Liver (tissue), 8 donors: ENCODE measurements at regions not wholly inside any gene's neighbourhood (a gene's known extent, or its start where the extent isn't known, plus 50 kb on each side); places are given as distances from the start of the nearest gene placed in this dataset.

ENCODE experiments used
- DNase-seq: peaks from one replicate; pipeline ENCODE4 v3.0.0-alpha.2; 2017; ENCODE audit warnings: low spot score
- H3K27ac ChIP-seq, 2 donors: one replicate each; pipeline ENCODE4 v1.7.0; 2013; ENCODE audit warnings: inconsistent platforms in 2 of 2, low read length in 2 of 2, control low read depth in 1 of 2, low read depth in 1 of 2, mild to moderate bottlenecking in 1 of 2
- H3K27me3 ChIP-seq, 4 donors: one replicate each; pipeline versions ENCODE4 v1.6.1 to v1.7.0; 2013; ENCODE audit warnings: low read length in 3 of 4, inconsistent platforms in 1 of 4, mild to moderate bottlenecking in 1 of 4, moderate library complexity in 1 of 4; ENCODE audit not compliant: control insufficient read depth in 4 of 4, insufficient read depth in 4 of 4
- H3K36me3 ChIP-seq, 4 donors: one replicate each; pipeline versions ENCODE4 v1.6.1 to v1.7.0; 2013; ENCODE audit warnings: low read length in 3 of 4, mild to moderate bottlenecking in 3 of 4, low read depth in 1 of 4, moderate library complexity in 1 of 4; ENCODE audit not compliant: control insufficient read depth in 4 of 4, insufficient read depth in 3 of 4
- H3K4me1 ChIP-seq, 4 donors: one replicate each; pipeline versions ENCODE4 v1.6.1 to v1.7.0; 2013; ENCODE audit warnings: low read length in 3 of 4, mild to moderate bottlenecking in 3 of 4, moderate library complexity in 1 of 4; ENCODE audit not compliant: control insufficient read depth in 4 of 4, insufficient read depth in 4 of 4
- H3K4me3 ChIP-seq, 3 donors: one replicate each; pipeline versions ENCODE4 v1.6.1 to v1.7.0; 2013; ENCODE audit warnings: low read length in 3 of 3, control low read depth in 1 of 3, low read depth in 1 of 3, mild to moderate bottlenecking in 1 of 3
- H3K9ac ChIP-seq, 2 donors: one replicate each; pipeline ENCODE4 v1.7.0; 2013; ENCODE audit warnings: low read length in 2 of 2, mild to moderate bottlenecking in 2 of 2, moderate library complexity in 2 of 2, control low read depth in 1 of 2, low read depth in 1 of 2
- H3K9me3 ChIP-seq, 4 donors: one replicate each; pipeline versions ENCODE4 v1.6.1 to v1.7.0; 2013; ENCODE audit warnings: low read length in 3 of 4; ENCODE audit not compliant: control insufficient read depth in 4 of 4
- FOXA1 ChIP-seq: IDR thresholded peaks from 2 replicates; pipeline ENCODE4 v1.6.1; 2016; ENCODE audit warnings: antibody characterized with exemption
- FOXA2 ChIP-seq: IDR thresholded peaks from 2 replicates; pipeline ENCODE4 v1.6.1; 2016; ENCODE audit warnings: antibody characterized with exemption
- GABPA ChIP-seq, 2 donors: IDR thresholded peaks in 1 of 2; conservative IDR thresholded peaks in 1 of 2; 2 replicates each; pipeline ENCODE4 v1.6.1; 2016; ENCODE audit warnings: antibody characterized with exemption in 2 of 2, mild to moderate bottlenecking in 1 of 2, moderate library complexity in 1 of 2
- HNF4A ChIP-seq, 2 donors: conservative IDR thresholded peaks; 2 replicates each; pipeline ENCODE4 v1.6.1; 2016; ENCODE audit warnings: antibody characterized with exemption in 2 of 2, mild to moderate bottlenecking in 2 of 2
- JUND ChIP-seq, 2 donors: IDR thresholded peaks; 2 replicates each; pipeline ENCODE4 v1.6.1; 2016; ENCODE audit warnings: antibody characterized with exemption in 2 of 2
- NR2F2 ChIP-seq: IDR thresholded peaks from 2 replicates; pipeline ENCODE4 v1.6.1; 2016; ENCODE audit warnings: antibody characterized with exemption
- RAD21 ChIP-seq, 2 donors: IDR thresholded peaks; 2 replicates each; pipeline ENCODE4 v1.6.1; 2016; ENCODE audit warnings: antibody characterized with exemption in 2 of 2, mild to moderate bottlenecking in 2 of 2
- RXRA ChIP-seq, 2 donors: IDR thresholded peaks; 2 replicates each; pipeline ENCODE4 v1.6.1; 2017 to 2018; ENCODE audit warnings: antibody characterized with exemption in 2 of 2, mild to moderate bottlenecking in 1 of 2
- SP1 ChIP-seq: IDR thresholded peaks from 2 replicates; pipeline ENCODE4 v1.6.1; 2018; ENCODE audit warnings: antibody characterized with exemption, mild to moderate bottlenecking
- TAF1 ChIP-seq: conservative IDR thresholded peaks from 2 replicates; pipeline ENCODE4 v1.6.1; 2016; ENCODE audit warnings: antibody characterized with exemption, mild to moderate bottlenecking
- YY1 ChIP-seq: IDR thresholded peaks from 2 replicates; pipeline ENCODE4 v1.6.1; 2016; ENCODE audit warnings: antibody characterized with exemption, mild to moderate bottlenecking
- WGBS: extraction: QIAGEN DNeasy Blood & Tissue Kit; methylation state at CpG from one replicate; pipeline ENCODE4 v1.1.7; 2013; 5-methylcytosine and 5-hydroxymethylcytosine counted together
- TF ChIP-seq, protein P1 (sequence below): IDR thresholded peaks from 2 replicates; pipeline ENCODE4 v1.6.1; 2016; ENCODE audit warnings: antibody characterized with exemption
- TF ChIP-seq, protein P2 (sequence below): IDR thresholded peaks from 2 replicates; pipeline ENCODE4 v1.6.1; 2016; ENCODE audit warnings: antibody characterized with exemption
- TF ChIP-seq, protein P3 (sequence below): fragments of 150-350 bp; IDR thresholded peaks from 2 replicates; pipeline ENCODE4 v1.5.1; 2017; ENCODE audit warnings: improper control_type of control experiment, low read depth, low read length; ENCODE audit not compliant: missing input control
- TF ChIP-seq, protein P4 (sequence below): IDR thresholded peaks from 2 replicates; pipeline ENCODE4 v1.6.1; 2016; ENCODE audit warnings: antibody characterized with exemption, mild to moderate bottlenecking
- TF ChIP-seq, protein P5 (sequence below): IDR thresholded peaks from 2 replicates; pipeline ENCODE4 v1.6.1; 2016; ENCODE audit warnings: antibody characterized with exemption
- donor health status: healthy.
- donor health status: healthy.
- donor health status: healthy.
- donor health status: healthy.
- donor health status: healthy.

DNA sequence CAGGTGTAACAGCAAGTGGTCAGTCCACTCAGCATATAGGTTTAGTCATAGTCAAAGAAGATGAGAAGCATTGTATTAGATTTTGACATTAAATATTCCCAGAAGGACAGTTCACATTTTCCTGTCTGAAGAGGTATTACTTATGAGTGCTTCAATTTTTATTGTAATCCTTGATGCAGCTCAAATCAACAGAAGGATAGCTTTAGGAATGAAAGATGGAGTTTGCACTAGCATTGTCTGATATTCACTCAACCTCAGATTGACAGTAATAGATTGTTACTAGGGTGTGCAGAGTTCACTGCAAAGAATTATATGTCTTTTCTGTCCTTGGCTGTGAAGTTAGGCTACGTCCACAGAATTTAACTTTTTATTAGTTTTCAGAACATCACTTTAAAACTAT lies 764.3 kb upstream of the AADAT start:
- no peak overlapping the region for H3K27ac ChIP-seq
- no peaks in the 10 kb centered on the region for H3K9me3 ChIP-seq
- no peaks in the 10 kb centered on the region for H3K4me1 ChIP-seq
- H3K36me3 ChIP-seq, result no peaks in the 10 kb centered on the region
- H3K27me3 ChIP-seq, result no peaks in the 10 kb centered on the region
- no peak overlapping the region for H3K9ac ChIP-seq
- TF ChIP-seq HNF4A (conservative IDR thresholded peaks at IDR 0.05), result no peak
- TF ChIP-seq FOXA1, result no peak
- no peak for TF ChIP-seq RAD21 (IDR thresholded peaks at IDR 0.05)
- TF ChIP-seq SP1, result no peak
- TF ChIP-seq YY1, result no peak
- TF ChIP-seq GABPA (IDR thresholded peaks at IDR 0.05 in 1 of 2, conservative IDR thresholded peaks at IDR 0.05 in 1 of 2), result no peak
- TF ChIP-seq FOXA2, result no peak
- TF ChIP-seq, protein P1, sequence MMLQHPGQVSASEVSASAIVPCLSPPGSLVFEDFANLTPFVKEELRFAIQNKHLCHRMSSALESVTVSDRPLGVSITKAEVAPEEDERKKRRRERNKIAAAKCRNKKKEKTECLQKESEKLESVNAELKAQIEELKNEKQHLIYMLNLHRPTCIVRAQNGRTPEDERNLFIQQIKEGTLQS, result no peak
- TF ChIP-seq, protein P2, sequence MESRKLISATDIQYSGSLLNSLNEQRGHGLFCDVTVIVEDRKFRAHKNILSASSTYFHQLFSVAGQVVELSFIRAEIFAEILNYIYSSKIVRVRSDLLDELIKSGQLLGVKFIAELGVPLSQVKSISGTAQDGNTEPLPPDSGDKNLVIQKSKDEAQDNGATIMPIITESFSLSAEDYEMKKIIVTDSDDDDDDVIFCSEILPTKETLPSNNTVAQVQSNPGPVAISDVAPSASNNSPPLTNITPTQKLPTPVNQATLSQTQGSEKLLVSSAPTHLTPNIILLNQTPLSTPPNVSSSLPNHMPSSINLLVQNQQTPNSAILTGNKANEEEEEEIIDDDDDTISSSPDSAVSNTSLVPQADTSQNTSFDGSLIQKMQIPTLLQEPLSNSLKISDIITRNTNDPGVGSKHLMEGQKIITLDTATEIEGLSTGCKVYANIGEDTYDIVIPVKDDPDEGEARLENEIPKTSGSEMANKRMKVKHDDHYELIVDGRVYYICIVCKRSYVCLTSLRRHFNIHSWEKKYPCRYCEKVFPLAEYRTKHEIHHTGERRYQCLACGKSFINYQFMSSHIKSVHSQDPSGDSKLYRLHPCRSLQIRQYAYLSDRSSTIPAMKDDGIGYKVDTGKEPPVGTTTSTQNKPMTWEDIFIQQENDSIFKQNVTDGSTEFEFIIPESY, result no peak
- TF ChIP-seq JUND (IDR thresholded peaks at IDR 0.05), result no peak
- TF ChIP-seq, protein P3, sequence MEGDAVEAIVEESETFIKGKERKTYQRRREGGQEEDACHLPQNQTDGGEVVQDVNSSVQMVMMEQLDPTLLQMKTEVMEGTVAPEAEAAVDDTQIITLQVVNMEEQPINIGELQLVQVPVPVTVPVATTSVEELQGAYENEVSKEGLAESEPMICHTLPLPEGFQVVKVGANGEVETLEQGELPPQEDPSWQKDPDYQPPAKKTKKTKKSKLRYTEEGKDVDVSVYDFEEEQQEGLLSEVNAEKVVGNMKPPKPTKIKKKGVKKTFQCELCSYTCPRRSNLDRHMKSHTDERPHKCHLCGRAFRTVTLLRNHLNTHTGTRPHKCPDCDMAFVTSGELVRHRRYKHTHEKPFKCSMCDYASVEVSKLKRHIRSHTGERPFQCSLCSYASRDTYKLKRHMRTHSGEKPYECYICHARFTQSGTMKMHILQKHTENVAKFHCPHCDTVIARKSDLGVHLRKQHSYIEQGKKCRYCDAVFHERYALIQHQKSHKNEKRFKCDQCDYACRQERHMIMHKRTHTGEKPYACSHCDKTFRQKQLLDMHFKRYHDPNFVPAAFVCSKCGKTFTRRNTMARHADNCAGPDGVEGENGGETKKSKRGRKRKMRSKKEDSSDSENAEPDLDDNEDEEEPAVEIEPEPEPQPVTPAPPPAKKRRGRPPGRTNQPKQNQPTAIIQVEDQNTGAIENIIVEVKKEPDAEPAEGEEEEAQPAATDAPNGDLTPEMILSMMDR, result no peak
- TF ChIP-seq TAF1, result no peak
- TF ChIP-seq, protein P4, sequence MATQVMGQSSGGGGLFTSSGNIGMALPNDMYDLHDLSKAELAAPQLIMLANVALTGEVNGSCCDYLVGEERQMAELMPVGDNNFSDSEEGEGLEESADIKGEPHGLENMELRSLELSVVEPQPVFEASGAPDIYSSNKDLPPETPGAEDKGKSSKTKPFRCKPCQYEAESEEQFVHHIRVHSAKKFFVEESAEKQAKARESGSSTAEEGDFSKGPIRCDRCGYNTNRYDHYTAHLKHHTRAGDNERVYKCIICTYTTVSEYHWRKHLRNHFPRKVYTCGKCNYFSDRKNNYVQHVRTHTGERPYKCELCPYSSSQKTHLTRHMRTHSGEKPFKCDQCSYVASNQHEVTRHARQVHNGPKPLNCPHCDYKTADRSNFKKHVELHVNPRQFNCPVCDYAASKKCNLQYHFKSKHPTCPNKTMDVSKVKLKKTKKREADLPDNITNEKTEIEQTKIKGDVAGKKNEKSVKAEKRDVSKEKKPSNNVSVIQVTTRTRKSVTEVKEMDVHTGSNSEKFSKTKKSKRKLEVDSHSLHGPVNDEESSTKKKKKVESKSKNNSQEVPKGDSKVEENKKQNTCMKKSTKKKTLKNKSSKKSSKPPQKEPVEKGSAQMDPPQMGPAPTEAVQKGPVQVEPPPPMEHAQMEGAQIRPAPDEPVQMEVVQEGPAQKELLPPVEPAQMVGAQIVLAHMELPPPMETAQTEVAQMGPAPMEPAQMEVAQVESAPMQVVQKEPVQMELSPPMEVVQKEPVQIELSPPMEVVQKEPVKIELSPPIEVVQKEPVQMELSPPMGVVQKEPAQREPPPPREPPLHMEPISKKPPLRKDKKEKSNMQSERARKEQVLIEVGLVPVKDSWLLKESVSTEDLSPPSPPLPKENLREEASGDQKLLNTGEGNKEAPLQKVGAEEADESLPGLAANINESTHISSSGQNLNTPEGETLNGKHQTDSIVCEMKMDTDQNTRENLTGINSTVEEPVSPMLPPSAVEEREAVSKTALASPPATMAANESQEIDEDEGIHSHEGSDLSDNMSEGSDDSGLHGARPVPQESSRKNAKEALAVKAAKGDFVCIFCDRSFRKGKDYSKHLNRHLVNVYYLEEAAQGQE, result no peak
- WGBS, result 55% methylated on average over 1 of the region's 1 CpG
- H3K4me3 ChIP-seq, result no peak overlapping the region
- DNase-seq, result no peak

DNA sequence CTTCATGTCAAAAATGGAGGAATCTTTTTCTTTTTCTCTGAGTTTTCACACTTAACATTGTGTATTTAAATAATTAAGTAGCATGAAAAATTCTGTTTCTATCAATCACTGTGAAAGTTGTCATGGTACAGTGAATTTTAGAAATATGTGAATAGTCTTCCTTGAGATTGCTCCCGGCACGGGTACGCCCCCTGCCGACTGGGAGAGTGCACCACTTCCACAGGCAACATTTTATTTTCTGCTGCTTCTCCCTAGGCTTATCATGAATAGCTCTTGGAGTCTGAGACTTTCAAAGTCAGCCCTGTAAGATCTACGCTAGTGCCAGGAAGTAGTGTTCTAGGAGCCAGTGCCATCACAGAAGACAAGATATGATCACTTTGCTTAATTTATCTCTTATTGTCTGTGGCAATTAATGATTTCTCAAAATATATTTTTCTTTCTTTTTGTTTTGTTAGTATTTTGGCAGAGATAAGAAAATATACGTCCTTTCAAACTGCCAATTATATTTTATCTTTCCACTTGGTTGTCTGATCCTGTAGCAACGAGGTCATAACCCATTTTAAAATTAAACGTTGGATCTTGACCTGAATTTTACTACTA lies 763.8 kb upstream of the AADAT start:
- DNase-seq, result peak; percentile 53
- H3K27me3 ChIP-seq, result no peaks in the 10 kb centered on the region
- H3K36me3 ChIP-seq, result no peaks in the 10 kb centered on the region
- no peak overlapping the region for H3K9ac ChIP-seq
- H3K4me3 ChIP-seq, result no peak overlapping the region
- 16% methylated on average over 8 of the region's 8 CpGs for WGBS
- no peaks in the 10 kb centered on the region for H3K9me3 ChIP-seq
- H3K27ac ChIP-seq, result no peak overlapping the region
- no peaks in the 10 kb centered on the region for H3K4me1 ChIP-seq
- TF ChIP-seq YY1 (no peak), TAF1 (no peak), HNF4A (conservative IDR thresholded peaks at IDR 0.05) (no peak), FOXA2 (no peak), FOXA1 (no peak), RXRA (IDR thresholded peaks at IDR 0.05) (no peak), JUND (IDR thresholded peaks at IDR 0.05) (no peak), NR2F2 (no peak), RAD21 (IDR thresholded peaks at IDR 0.05) (peak; percentile 67 to 75)
- TF ChIP-seq, protein P4, result no peak
- TF ChIP-seq, protein P1, result no peak
- TF ChIP-seq, protein P3, result peak; percentile 64
- TF ChIP-seq, protein P5, sequence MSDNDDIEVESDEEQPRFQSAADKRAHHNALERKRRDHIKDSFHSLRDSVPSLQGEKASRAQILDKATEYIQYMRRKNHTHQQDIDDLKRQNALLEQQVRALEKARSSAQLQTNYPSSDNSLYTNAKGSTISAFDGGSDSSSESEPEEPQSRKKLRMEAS, result no peak
